ENCODE measurements at regions not wholly inside any gene's neighbourhood (a gene's known extent, or its start where the extent isn't known, plus 50 kb on each side); places are given as distances from the start of the nearest gene placed in this dataset.

- H4K8ac ChIP-seq (replicated peaks; ENCODE audit: insufficient read length, low read depth, low read length): no peak overlapping the region
- no peak overlapping the region for H2AFZ ChIP-seq (ENCODE audit: low read length)
- H3K79me2 ChIP-seq (ENCODE audit: insufficient read depth, low read length): no peaks in the 10 kb centered on the region
- no peak overlapping the region for H3K9ac ChIP-seq (ENCODE audit: extremely low read depth, insufficient read length, low read length)
- H3K9me3 Mint-ChIP-seq: peaks cover 11% of the 10 kb centered on the region in 2 experiments
- H4K5ac ChIP-seq (ENCODE audit: insufficient read length, low read depth, low read length): no peak overlapping the region
- TF ChIP-seq CTCF (conservative IDR thresholded peaks at IDR 0.05): no peak
- H3K23me2 ChIP-seq (ENCODE audit: insufficient read length, low read depth, low read length, poor library complexity, severe bottlenecking): no peaks in the 10 kb centered on the region
- H2BK15ac ChIP-seq (ENCODE audit: low read depth, low read length): no peak overlapping the region
- no peak overlapping the region for H3K4me3 Mint-ChIP-seq
- peaks cover 0 to 2% of the 10 kb centered on the region in 2 experiments; a peak in 1 of 4 replicates for H3K4me1 Mint-ChIP-seq
- H3K4me1 ChIP-seq (ENCODE audit: insufficient read depth, low read length): no peaks in the 10 kb centered on the region
- H2BK20ac ChIP-seq (ENCODE audit: low read depth, low read length, poor library complexity, severe bottlenecking): no peak overlapping the region
- H3K27me3 ChIP-seq (ENCODE audit: insufficient read depth, low read length): no peaks in the 10 kb centered on the region
- H3K79me1 ChIP-seq (ENCODE audit: insufficient read depth, low read depth, low read length, poor library complexity, severe bottlenecking): no peaks in the 10 kb centered on the region
- H2AK5ac ChIP-seq (ENCODE audit: insufficient read length, low read length): no peak overlapping the region
- H3K4ac ChIP-seq (ENCODE audit: low read depth, low read length): no peak overlapping the region
- no peak overlapping the region for H3K56ac ChIP-seq (ENCODE audit: insufficient read length, low read depth, low read length)
- no peak overlapping the region for H3K27ac ChIP-seq (ENCODE audit: insufficient read length, low read depth, low read length)
- H3K4me2 ChIP-seq (ENCODE audit: insufficient read depth, insufficient read length, low read length): no peak overlapping the region
- DNase-seq: no peak
- no peaks in the 10 kb centered on the region for H4K20me1 ChIP-seq (ENCODE audit: control insufficient read depth, insufficient read depth, insufficient read length)
- no peak overlapping the region for H3K23ac ChIP-seq (ENCODE audit: insufficient read length, low read depth, low read length)
- H3T11ph ChIP-seq (ENCODE audit: low read length): no peak overlapping the region
- H3K27me3 Mint-ChIP-seq (ENCODE audit: low read depth): peaks cover 19% of the 10 kb centered on the region
- H2BK5ac ChIP-seq (ENCODE audit: insufficient read length, low read length): no peak overlapping the region
- H2BK12ac ChIP-seq (ENCODE audit: insufficient read length, low read depth, low read length): no peak overlapping the region
- no CpG with 5 or more reads among the region's 2 CpGs for WGBS (ENCODE audit: extremely low coverage, insufficient read length, low lambda C conversion rate)
- no peak overlapping the region for H4K91ac ChIP-seq (ENCODE audit: insufficient read length, low read depth, low read length)
- no peak overlapping the region for H3K27ac Mint-ChIP-seq
- no peak overlapping the region for H2BK120ac ChIP-seq (ENCODE audit: low read depth, low read length, poor library complexity, severe bottlenecking)
- peaks cover 5 to 10% (median 9%) of the 10 kb centered on the region in 3 experiments; a peak in 6 of 7 replicates for H3K36me3 Mint-ChIP-seq (ENCODE audit: insufficient read depth in 1 of 3, low read depth in 3 of 3)
- H3K9me3 ChIP-seq (ENCODE audit: control insufficient read depth, low read depth, low read length): no peaks in the 10 kb centered on the region
- H3K18ac ChIP-seq (ENCODE audit: insufficient read length, low read depth, low read length): no peak overlapping the region
- H3K14ac ChIP-seq (ENCODE audit: insufficient read depth, low read length): no peak overlapping the region
Observed at GRCh38 chr16:49939495-49939894, 83.6 kb upstream of the ZNF423 start.

Data from H9 (cell line).